ENCODE measurements at regions not wholly inside any gene's neighbourhood (a gene's known extent, or its start where the extent isn't known, plus 50 kb on each side); places are given as distances from the start of the nearest gene placed in this dataset.
"Not testable (repeated sequence)": the region's sequence is repeated elsewhere in the genome, so short reads cannot be mapped to it uniquely, and the experiment has no call there.

GRCh38 chr9:41272879-41273548, 83.9 kb upstream of the ZNG1F start:
- not testable (repeated sequence) for DNase-seq

- not testable (repeated sequence) for DNase-seq
Observed at GRCh38 chr9:41270992-41271391, 81.9 kb upstream of the ZNG1F start.

GRCh38 chr9:41269471-41269870, 80.4 kb upstream of the ZNG1F start:
- not testable (repeated sequence) for DNase-seq

- DNase-seq, result not testable (repeated sequence)
Observed at GRCh38 chr9:41269054-41269453, 79.9 kb upstream of the ZNG1F start.

GRCh38 chr9:41266602-41267001, 77.5 kb upstream of the ZNG1F start:
- not testable (repeated sequence) for DNase-seq

- DNase-seq, result not testable (repeated sequence)
Observed at GRCh38 chr9:41266000-41266399, 76.9 kb upstream of the ZNG1F start.

- not testable (repeated sequence) for DNase-seq
Observed at GRCh38 chr9:41251973-41252372, 62.9 kb upstream of the ZNG1F start.

- not testable (repeated sequence) for DNase-seq
Observed at GRCh38 chr9:41251101-41251500, 62.0 kb upstream of the ZNG1F start.

- not testable (repeated sequence) for DNase-seq
Observed at GRCh38 chr9:41246702-41247101, 57.6 kb upstream of the ZNG1F start.

Measured in DMS79 treated with DMSO at 0.1 percent for 48 hours (cell line).